ENCODE measurements at regions not wholly inside any gene's neighbourhood (a gene's known extent, or its start where the extent isn't known, plus 50 kb on each side); places are given as distances from the start of the nearest gene placed in this dataset.

DNA sequence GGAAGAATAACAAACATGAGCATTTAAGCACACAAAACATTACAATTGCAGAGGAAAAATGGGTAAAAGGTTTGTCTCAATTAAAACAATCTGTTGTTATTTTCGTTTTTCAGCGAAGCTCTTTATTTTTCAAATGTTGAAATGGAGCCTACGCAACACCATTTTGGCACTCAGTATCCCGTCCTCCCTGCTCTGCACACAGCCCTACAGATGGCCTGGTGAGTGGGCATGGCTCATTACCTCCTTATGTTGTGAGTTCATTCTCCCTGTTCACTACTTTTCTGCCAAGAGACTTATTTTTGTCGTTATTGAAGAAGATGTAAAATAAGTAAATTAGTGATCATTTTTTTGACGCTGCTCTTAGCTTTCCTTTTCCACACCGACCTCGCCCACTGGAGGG, 167.8 kb upstream of the CXCL12 start:
- H3K4me2 ChIP-seq, result no peak overlapping the region
- H3K9me3 ChIP-seq (ENCODE audit: low read depth), result no peaks in the 10 kb centered on the region
- no peaks in the 10 kb centered on the region for H3K36me3 ChIP-seq (replicated peaks; ENCODE audit: insufficient read depth, low read depth)
- DNase-seq (ENCODE audit: low spot score), result no peak
- 89% methylated on average over 8 of the region's 8 CpGs for WGBS (ENCODE audit: low lambda C conversion rate, missing lambda C conversion rate)
- no peaks in the 10 kb centered on the region for H3K4me1 ChIP-seq (ENCODE audit: insufficient read depth)
- TF ChIP-seq CTCF (IDR thresholded peaks at IDR 0.05; ENCODE audit: poor library complexity) (no peak), EZH2phosphoT487 (IDR thresholded peaks at IDR 0.05; ENCODE audit: low read depth, severe bottlenecking, unreplicated experiment) (no peak), EZH2 (IDR thresholded peaks at IDR 0.05; ENCODE audit: borderline replicate concordance) (no peak)
- H3K9me2 ChIP-seq (replicated peaks; ENCODE audit: insufficient read depth), result no peaks in the 10 kb centered on the region
- no peak overlapping the region for H3K27ac ChIP-seq
- H3K79me2 ChIP-seq, result no peaks in the 10 kb centered on the region
- no peaks in the 10 kb centered on the region for H4K20me1 ChIP-seq (ENCODE audit: insufficient read depth, poor library complexity, severe bottlenecking)
- H2AFZ ChIP-seq, result no peak overlapping the region
- no peak overlapping the region for H3K4me3 ChIP-seq
- H3K27me3 ChIP-seq, result no peaks in the 10 kb centered on the region

DNA sequence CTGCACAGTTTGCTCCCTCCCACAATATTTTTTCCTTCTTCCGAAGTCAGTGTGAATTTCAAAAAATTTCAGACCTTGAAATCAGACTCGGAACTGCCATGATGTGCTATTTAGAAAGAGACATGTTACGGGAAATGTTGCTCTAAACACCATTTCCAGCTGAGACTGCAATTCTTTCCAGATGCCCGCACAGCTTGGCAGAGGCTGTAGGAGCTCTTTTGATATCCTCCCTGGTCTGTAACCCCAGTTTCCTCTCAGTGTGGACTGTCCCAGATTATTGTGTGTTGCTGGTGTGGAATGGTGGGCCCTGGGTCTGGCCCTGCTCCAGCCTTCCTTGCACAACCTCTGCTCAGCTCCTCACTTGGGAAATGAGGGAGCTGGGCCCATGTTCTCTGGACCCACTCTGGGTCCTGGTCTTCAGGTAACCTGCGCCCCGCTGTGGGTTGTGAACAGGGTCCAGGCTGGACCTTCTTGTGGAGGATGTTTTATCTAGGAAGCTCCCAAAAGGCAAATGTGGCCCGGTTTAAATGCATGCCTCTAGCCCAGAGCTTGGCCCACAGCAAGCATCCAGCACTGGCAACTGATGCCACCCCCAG, 172.8 kb upstream of the CXCL12 start:
- Histone ChIP-seq H3K9me2 (replicated peaks; ENCODE audit: insufficient read depth) (no peaks in the 10 kb centered on the region), H3K9me3 (ENCODE audit: low read depth) (no peaks in the 10 kb centered on the region), H3K36me3 (replicated peaks; ENCODE audit: insufficient read depth, low read depth) (no peaks in the 10 kb centered on the region), H3K27me3 (no peaks in the 10 kb centered on the region), H3K4me1 (ENCODE audit: insufficient read depth) (no peaks in the 10 kb centered on the region), H3K27ac (peak overlapping the region; percentile 37), H4K20me1 (ENCODE audit: insufficient read depth, poor library complexity, severe bottlenecking) (no peaks in the 10 kb centered on the region), H3K4me2 (no peak overlapping the region), H3K79me2 (no peaks in the 10 kb centered on the region), H2AFZ (no peak overlapping the region), H3K4me3 (no peak overlapping the region)
- no peak for DNase-seq (ENCODE audit: low spot score)
- no peak for TF ChIP-seq CTCF (IDR thresholded peaks at IDR 0.05; ENCODE audit: poor library complexity)
- TF ChIP-seq EZH2 (IDR thresholded peaks at IDR 0.05; ENCODE audit: borderline replicate concordance), result no peak
- TF ChIP-seq EZH2phosphoT487 (IDR thresholded peaks at IDR 0.05; ENCODE audit: low read depth, severe bottlenecking, unreplicated experiment), result no peak
- WGBS (ENCODE audit: low lambda C conversion rate, missing lambda C conversion rate), result 81% methylated on average over 7 of the region's 7 CpGs

DNA sequence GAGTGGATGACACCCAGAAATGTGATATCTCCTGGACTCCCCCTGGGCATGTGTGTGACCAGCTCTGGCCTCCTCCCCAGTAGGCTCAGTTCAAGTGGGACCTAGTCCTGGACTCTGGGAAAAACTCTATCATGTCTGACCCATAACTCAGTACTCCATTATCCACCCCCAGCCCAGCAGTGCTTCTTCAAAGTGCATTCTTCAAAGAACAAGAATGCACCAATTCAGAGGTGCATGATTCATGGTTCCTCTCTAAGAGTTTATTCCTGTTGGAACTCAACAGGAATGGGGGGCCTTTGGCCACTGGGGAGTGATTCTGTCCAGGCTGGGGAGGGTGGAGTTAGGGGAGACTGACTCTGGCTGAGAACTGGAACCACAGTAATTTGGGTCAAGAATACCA, 173.6 kb upstream of the CXCL12 start:
- TF ChIP-seq CTCF (IDR thresholded peaks at IDR 0.05; ENCODE audit: poor library complexity), result no peak
- no peak for TF ChIP-seq EZH2 (IDR thresholded peaks at IDR 0.05; ENCODE audit: borderline replicate concordance)
- no peak for TF ChIP-seq EZH2phosphoT487 (IDR thresholded peaks at IDR 0.05; ENCODE audit: low read depth, severe bottlenecking, unreplicated experiment)
- no peak overlapping the region for H2AFZ ChIP-seq
- H3K9me2 ChIP-seq (replicated peaks; ENCODE audit: insufficient read depth), result no peaks in the 10 kb centered on the region
- no peaks in the 10 kb centered on the region for H3K9me3 ChIP-seq (ENCODE audit: low read depth)
- no peak for DNase-seq (ENCODE audit: low spot score)
- no peaks in the 10 kb centered on the region for H3K27me3 ChIP-seq
- no peaks in the 10 kb centered on the region for H4K20me1 ChIP-seq (ENCODE audit: insufficient read depth, poor library complexity, severe bottlenecking)
- H3K4me1 ChIP-seq (ENCODE audit: insufficient read depth), result no peaks in the 10 kb centered on the region
- no peaks in the 10 kb centered on the region for H3K36me3 ChIP-seq (replicated peaks; ENCODE audit: insufficient read depth, low read depth)
- H3K4me2 ChIP-seq, result no peak overlapping the region
- no peak overlapping the region for H3K4me3 ChIP-seq
- no peak overlapping the region for H3K27ac ChIP-seq
- H3K79me2 ChIP-seq, result no peaks in the 10 kb centered on the region

GRCh38 chr10:44564361-44564760, 179.5 kb upstream of the CXCL12 start:
- Histone ChIP-seq H3K79me2 (no peaks in the 10 kb centered on the region), H3K9me2 (replicated peaks; ENCODE audit: insufficient read depth) (no peaks in the 10 kb centered on the region), H3K36me3 (replicated peaks; ENCODE audit: insufficient read depth, low read depth) (no peaks in the 10 kb centered on the region), H4K20me1 (ENCODE audit: insufficient read depth, poor library complexity, severe bottlenecking) (no peaks in the 10 kb centered on the region), H3K4me2 (no peak overlapping the region), H3K27ac (no peak overlapping the region), H3K4me1 (ENCODE audit: insufficient read depth) (no peaks in the 10 kb centered on the region), H2AFZ (no peak overlapping the region), H3K27me3 (no peaks in the 10 kb centered on the region), H3K4me3 (no peak overlapping the region), H3K9me3 (ENCODE audit: low read depth) (no peaks in the 10 kb centered on the region)
- DNase-seq (ENCODE audit: low spot score), result no peak
- 88% methylated on average over 1 of the region's 1 CpG for WGBS (ENCODE audit: low lambda C conversion rate, missing lambda C conversion rate)
- TF ChIP-seq EZH2 (IDR thresholded peaks at IDR 0.05; ENCODE audit: borderline replicate concordance), result no peak

Data from hepatocyte (in vitro differentiated cells).